WTC11 (cell line): ENCODE measurements at regions not wholly inside any gene's neighbourhood (a gene's known extent, or its start where the extent isn't known, plus 50 kb on each side); places are given as distances from the start of the nearest gene placed in this dataset.

Experiments
- CBFB ChIP-seq: sonication (generic); formaldehyde crosslinking; IDR thresholded peaks from 2 replicates; pipeline ENCODE4 v1.8.1; 2022; ENCODE audit warnings: mild to moderate bottlenecking, low read depth, missing genetic modification reagents
- ESRRA ChIP-seq: sonication (generic); formaldehyde crosslinking; IDR thresholded peaks from 2 replicates; pipeline ENCODE4 v1.8.1; 2022; ENCODE audit warnings: mild to moderate bottlenecking, missing genetic modification reagents, borderline replicate concordance
- FOXJ3 ChIP-seq: sonication (generic); formaldehyde crosslinking; IDR thresholded peaks from 2 replicates; pipeline ENCODE4 v1.9.0; 2021; ENCODE audit warnings: missing genetic modification reagents, mild to moderate bottlenecking, borderline replicate concordance
- SP1 ChIP-seq: sonication (generic); formaldehyde crosslinking; conservative IDR thresholded peaks from 2 replicates; pipeline ENCODE4 v1.8.1; 2022; ENCODE audit warnings: missing genetic modification reagents
- TEAD4 ChIP-seq: sonication (generic); formaldehyde crosslinking; IDR thresholded peaks from 2 replicates; pipeline ENCODE4 v1.8.0; 2022; ENCODE audit warnings: mild to moderate bottlenecking, missing genetic modification reagents
- TF ChIP-seq, protein P1 (sequence below): sonication (generic); formaldehyde crosslinking; IDR thresholded peaks from 2 replicates; pipeline ENCODE4 v1.8.1; 2022; ENCODE audit warnings: mild to moderate bottlenecking, moderate library complexity, missing genetic modification reagents

DNA sequence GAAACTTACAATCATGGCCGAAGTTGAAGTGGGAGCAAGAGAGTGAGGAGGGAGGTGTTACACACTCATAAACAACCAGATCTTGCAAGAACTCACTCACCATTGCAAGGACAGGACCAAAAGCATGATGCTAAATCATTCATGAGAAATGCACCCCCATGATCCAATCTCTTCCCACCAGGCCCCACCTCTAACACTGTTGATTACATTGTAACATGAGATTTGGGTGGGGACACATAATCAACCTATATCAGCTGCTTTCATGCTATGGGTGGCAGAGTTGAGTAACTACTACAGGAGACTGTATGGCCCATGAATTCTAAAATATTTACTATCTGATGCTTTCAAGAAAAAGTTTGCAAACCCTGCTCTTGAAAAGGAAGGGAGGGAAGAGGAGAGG, 155.1 kb downstream of the DEFB131A start:
- no peak for TF ChIP-seq ESRRA (CRISPR knock-in tag)
- no peak for TF ChIP-seq CBFB (CRISPR knock-in tag)
- TF ChIP-seq, protein P1, sequence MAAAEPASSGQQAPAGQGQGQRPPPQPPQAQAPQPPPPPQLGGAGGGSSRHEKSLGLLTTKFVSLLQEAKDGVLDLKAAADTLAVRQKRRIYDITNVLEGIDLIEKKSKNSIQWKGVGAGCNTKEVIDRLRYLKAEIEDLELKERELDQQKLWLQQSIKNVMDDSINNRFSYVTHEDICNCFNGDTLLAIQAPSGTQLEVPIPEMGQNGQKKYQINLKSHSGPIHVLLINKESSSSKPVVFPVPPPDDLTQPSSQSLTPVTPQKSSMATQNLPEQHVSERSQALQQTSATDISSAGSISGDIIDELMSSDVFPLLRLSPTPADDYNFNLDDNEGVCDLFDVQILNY: no peak
- TF ChIP-seq SP1 (CRISPR knock-in tag): no peak
- TF ChIP-seq TEAD4: no peak
- TF ChIP-seq FOXJ3: no peak
